SK-N-SH (cell line): ENCODE measurements at regions not wholly inside any gene's neighbourhood (a gene's known extent, or its start where the extent isn't known, plus 50 kb on each side); places are given as distances from the start of the nearest gene placed in this dataset.

ENCODE experiments used
- CTCF ChIA-PET: fragments of 300-600, 350-600 bp; formaldehyde crosslinking; extraction: SDS; loops from one replicate; lab custom pipeline; 2021; lab: Yijun Ruan, JAX
- POLR2A ChIA-PET: fragments of 350-600 bp; sonication (Branson Sonifier 250); formaldehyde crosslinking; extraction: SDS; loops from one replicate; lab custom pipeline; 2020; ENCODE audit warnings: antibody characterized with exemption, inconsistent platforms; lab: Yijun Ruan, JAX
- DNase-seq: peaks from one replicate; pipeline ENCODE4 v3.0.0; 2012
- H2AFZ ChIP-seq: fragments of 200-600 bp; sonication (generic); 2 replicates; pipeline ENCODE4 v1.8.1; 2016; ENCODE audit warnings: antibody characterized with exemption, mild to moderate bottlenecking, low read depth
- H3F3A ChIP-seq: fragments of 200-600 bp; sonication (generic); replicated peaks from 2 replicates; pipeline ENCODE3; 2016; ENCODE audit warnings: antibody characterized with exemption, mild to moderate bottlenecking; ENCODE audit not compliant: insufficient read depth
- H3K27ac ChIP-seq, 2 experiments: fragments of 200-500 bp in 1 of 2; fragments of 200-600 bp in 1 of 2; sonication (Bioruptor generic) in 1 of 2; sonication (generic), shearing (Covaris generic) in 1 of 2; 2 replicates each; pipeline versions ENCODE4 v1.5.1 to v1.6.1; 2014 to 2016; ENCODE audit warnings: low read depth in 2 of 2, inconsistent platforms in 1 of 2, low read length in 1 of 2, mild to moderate bottlenecking in 1 of 2, mixed read lengths in 1 of 2
- H3K27me3 ChIP-seq: fragments of 200-600 bp; sonication (generic), shearing (Covaris generic); 2 replicates; pipeline ENCODE4 v1.6.1; 2016; ENCODE audit warnings: mixed run types; ENCODE audit not compliant: insufficient read depth
- H3K36me3 ChIP-seq, 2 experiments: fragments of 200-500 bp in 1 of 2; fragments of 200-600 bp in 1 of 2; sonication (Bioruptor generic) in 1 of 2; sonication (generic) in 1 of 2; replicated peaks in 1 of 2; 2 replicates each; pipeline versions ENCODE3 to v1.5.1; 2014 to 2016; ENCODE audit warnings: low read length in 1 of 2, mild to moderate bottlenecking in 1 of 2; ENCODE audit not compliant: insufficient read depth in 2 of 2, control insufficient read depth in 1 of 2
- H3K4me1 ChIP-seq, 2 experiments: fragments of 200-500 bp in 1 of 2; fragments of 200-600 bp in 1 of 2; sonication (Bioruptor generic) in 1 of 2; sonication (generic), shearing (Covaris generic) in 1 of 2; 2 replicates each; pipeline versions ENCODE4 v1.5.1 to v1.6.1; 2014 to 2016; ENCODE audit warnings: low read depth in 1 of 2, low read length in 1 of 2, mixed run types in 1 of 2; ENCODE audit not compliant: insufficient read depth in 2 of 2, control insufficient read depth in 1 of 2
- H3K4me2 ChIP-seq: fragments of 200-600 bp; sonication (generic), shearing (Covaris generic); 2 replicates; pipeline ENCODE4 v1.6.1; 2017; ENCODE audit warnings: mixed run types
- H3K4me3 ChIP-seq, 2 experiments: fragments of 200-500 bp in 1 of 2; fragments of 200-600 bp in 1 of 2; sonication (Bioruptor generic) in 1 of 2; sonication (generic), shearing (Covaris generic) in 1 of 2; 2 replicates each; pipeline versions ENCODE4 v1.5.1 to v1.8.1; 2014 to 2016; ENCODE audit warnings: low read depth in 2 of 2, inconsistent platforms in 1 of 2, low read length in 1 of 2, mild to moderate bottlenecking in 1 of 2, mixed read lengths in 1 of 2, moderate library complexity in 1 of 2
- H3K79me2 ChIP-seq: fragments of 200-600 bp; sonication (generic); 2 replicates; pipeline ENCODE4 v1.8.1; 2017; ENCODE audit warnings: mild to moderate bottlenecking; ENCODE audit not compliant: insufficient read depth
- H3K9ac ChIP-seq: fragments of 200-600 bp; sonication (generic); 2 replicates; pipeline ENCODE4 v1.6.1; 2017; ENCODE audit warnings: mixed run types
- H3K9me2 ChIP-seq: fragments of 200-600 bp; sonication (generic); 2 replicates; pipeline ENCODE4 v1.6.1; 2017; ENCODE audit warnings: mixed run types
- H3K9me3 ChIP-seq: fragments of 200-600 bp; sonication (generic); 2 replicates; pipeline ENCODE4 v1.6.1; 2017; ENCODE audit warnings: mixed run types, mild to moderate bottlenecking, moderate library complexity
- H4K20me1 ChIP-seq: fragments of 200-600 bp; sonication (generic); 2 replicates; pipeline ENCODE4 v1.6.1; 2017; ENCODE audit warnings: mild to moderate bottlenecking, mixed run types; ENCODE audit not compliant: insufficient read depth
- CHD2 ChIP-seq: fragments of 150-350 bp; IDR thresholded peaks from 2 replicates; pipeline ENCODE4 v1.6.1; 2018; ENCODE audit warnings: low read length; ENCODE audit not compliant: partially characterized antibody
- ELF1 ChIP-seq: IDR thresholded peaks from 2 replicates; pipeline ENCODE4 v1.4.0; 2012
- EZH2phosphoT487 ChIP-seq: fragments of 200-600 bp; sonication (generic); IDR thresholded peaks from 2 replicates; pipeline ENCODE4 v1.6.1; 2017; ENCODE audit warnings: low read depth, mixed run types, mild to moderate bottlenecking, antibody characterized with exemption, moderate library complexity, borderline replicate concordance
- FOXJ3 ChIP-seq: sonication (generic); formaldehyde crosslinking; IDR thresholded peaks from 2 replicates; pipeline ENCODE4 v1.5.1; 2020; ENCODE audit warnings: mild to moderate bottlenecking, missing genetic modification reagents
- IRF3 ChIP-seq: fragments of 150-350 bp; IDR thresholded peaks from 2 replicates; pipeline ENCODE4 v1.6.1; 2016; ENCODE audit warnings: mild to moderate bottlenecking, low read depth, low read length
- MAX ChIP-seq: IDR thresholded peaks from 2 replicates; pipeline ENCODE4 v1.4.0; 2012; ENCODE audit warnings: low read depth
- MEF2A ChIP-seq: IDR thresholded peaks from 2 replicates; pipeline ENCODE4 v1.4.0; 2012; ENCODE audit warnings: low read depth, borderline replicate concordance
- NFIC ChIP-seq: IDR thresholded peaks from 2 replicates; pipeline ENCODE4 v1.4.0; 2012; ENCODE audit warnings: borderline replicate concordance
- NRF1 ChIP-seq: IDR thresholded peaks from 2 replicates; pipeline ENCODE4 v1.6.1; 2012; ENCODE audit warnings: low read depth, mild to moderate bottlenecking, low read length
- POLR2AphosphoS5 ChIP-seq: IDR thresholded peaks from 2 replicates; pipeline ENCODE4 v1.6.1; 2012; ENCODE audit warnings: low read depth, low read length
- RAD21 ChIP-seq: IDR thresholded peaks from 2 replicates; pipeline ENCODE4 v1.6.1; 2012; ENCODE audit warnings: mild to moderate bottlenecking, low read length
- RCOR1 ChIP-seq: fragments of 150-350 bp; IDR thresholded peaks from 2 replicates; pipeline ENCODE4 v1.6.1; 2017; ENCODE audit warnings: antibody characterized with exemption, low read length
- SIN3A ChIP-seq: IDR thresholded peaks from 2 replicates; pipeline ENCODE4 v1.6.1; 2012; ENCODE audit warnings: low read depth, mild to moderate bottlenecking, low read length, moderate library complexity, borderline replicate concordance
- USF2 ChIP-seq: fragments of 150-350 bp; IDR thresholded peaks from 2 replicates; pipeline ENCODE4 v1.6.1; 2017; ENCODE audit warnings: antibody characterized with exemption, low read length, low read depth, borderline replicate concordance
- YY1 ChIP-seq: IDR thresholded peaks from 2 replicates; pipeline ENCODE4 v1.4.0; 2012; ENCODE audit warnings: low read depth, mild to moderate bottlenecking
- WGBS: methylation state at CpG from one replicate; pipeline ENCODE4 v1.1.6; 2017; ENCODE audit warnings: low lambda C conversion rate; 5-methylcytosine and 5-hydroxymethylcytosine counted together
- TF ChIP-seq, protein P1 (sequence below): fragments of 200-600 bp; sonication (generic); IDR thresholded peaks from 2 replicates; pipeline ENCODE4 v1.6.1; 2017; ENCODE audit warnings: antibody characterized with exemption, mild to moderate bottlenecking, moderate library complexity

GRCh38 chr20:58600756-58601155, 50.3 kb upstream of the STX16 start:
- H4K20me1 ChIP-seq, result no peaks in the 10 kb centered on the region
- H3F3A ChIP-seq, result no peaks in the 10 kb centered on the region
- no peaks in the 10 kb centered on the region for H3K9me2 ChIP-seq
- H3K79me2 ChIP-seq, result no peaks in the 10 kb centered on the region
- H3K4me2 ChIP-seq, result no peak overlapping the region
- ChIA-PET CTCF (interaction anchor here (1.2 kb wide), 1 partner anchor 18 kb away, joined by 4 read pairs; no protein-coding TSS in a partner anchor), POLR2A (no interaction called here)
- no peak for DNase-seq
- no peaks in the 10 kb centered on the region for H3K9me3 ChIP-seq
- H3K4me3 ChIP-seq, result no peak overlapping the region
- TF ChIP-seq USF2 (no peak), POLR2AphosphoS5 (no peak), ELF1 (no peak), NRF1 (no peak), YY1 (no peak), MEF2A (no peak), IRF3 (no peak), SIN3A (no peak), EZH2phosphoT487 (no peak)
- H3K36me3 ChIP-seq, result no peaks in the 10 kb centered on the region
- H3K4me1 ChIP-seq, result peaks cover 3 to 31% of the 10 kb centered on the region in 2 experiments; a peak in 1 of 4 replicates
- H3K27me3 ChIP-seq, result no peaks in the 10 kb centered on the region
- 93% methylated on average over 4 of the region's 4 CpGs for WGBS
- no peak overlapping the region for H2AFZ ChIP-seq
- no peak overlapping the region for H3K27ac ChIP-seq
- H3K9ac ChIP-seq, result no peak overlapping the region

DNA sequence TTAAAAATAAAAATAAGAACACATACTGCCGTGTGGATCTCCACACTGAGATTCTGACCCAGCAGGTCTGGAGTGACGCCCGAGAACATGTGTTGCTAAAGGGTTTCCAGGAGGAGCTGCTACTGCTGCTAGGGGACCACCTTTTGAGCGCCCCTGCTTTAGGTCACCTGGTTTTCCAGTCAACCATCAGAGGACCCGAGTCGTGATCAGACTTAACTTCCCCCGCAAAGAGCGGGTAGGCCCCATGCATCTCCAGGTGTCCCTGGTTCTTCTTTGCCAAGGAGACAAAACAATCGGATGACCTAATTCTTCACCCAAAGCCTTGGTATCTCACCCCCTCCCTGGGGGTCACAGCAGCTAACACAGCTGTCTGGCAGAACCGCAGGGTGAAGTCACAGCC, 51.1 kb upstream of the STX16 start:
- no peaks in the 10 kb centered on the region for H3K79me2 ChIP-seq
- H3K4me1 ChIP-seq, result peaks cover 3 to 23% of the 10 kb centered on the region in 2 experiments; a peak in 1 of 4 replicates
- H2AFZ ChIP-seq, result no peak overlapping the region
- no peaks in the 10 kb centered on the region for H3F3A ChIP-seq
- no peak overlapping the region for H3K4me2 ChIP-seq
- no peak overlapping the region for H3K4me3 ChIP-seq
- H3K9ac ChIP-seq, result no peak overlapping the region
- H3K9me2 ChIP-seq, result no peaks in the 10 kb centered on the region
- no peaks in the 10 kb centered on the region for H3K27me3 ChIP-seq
- H3K27ac ChIP-seq, result no peak overlapping the region
- DNase-seq, result no peak
- WGBS, result 94% methylated on average over 6 of the region's 10 CpGs
- ChIA-PET CTCF (interaction anchor here (0.6 kb wide), 3 partner anchors 97 to 855 kb away, joined by 3 read pairs; no protein-coding TSS in a partner anchor), POLR2A (no interaction called here)
- TF ChIP-seq RCOR1, result no peak
- no peak for TF ChIP-seq CHD2
- TF ChIP-seq, protein P1, sequence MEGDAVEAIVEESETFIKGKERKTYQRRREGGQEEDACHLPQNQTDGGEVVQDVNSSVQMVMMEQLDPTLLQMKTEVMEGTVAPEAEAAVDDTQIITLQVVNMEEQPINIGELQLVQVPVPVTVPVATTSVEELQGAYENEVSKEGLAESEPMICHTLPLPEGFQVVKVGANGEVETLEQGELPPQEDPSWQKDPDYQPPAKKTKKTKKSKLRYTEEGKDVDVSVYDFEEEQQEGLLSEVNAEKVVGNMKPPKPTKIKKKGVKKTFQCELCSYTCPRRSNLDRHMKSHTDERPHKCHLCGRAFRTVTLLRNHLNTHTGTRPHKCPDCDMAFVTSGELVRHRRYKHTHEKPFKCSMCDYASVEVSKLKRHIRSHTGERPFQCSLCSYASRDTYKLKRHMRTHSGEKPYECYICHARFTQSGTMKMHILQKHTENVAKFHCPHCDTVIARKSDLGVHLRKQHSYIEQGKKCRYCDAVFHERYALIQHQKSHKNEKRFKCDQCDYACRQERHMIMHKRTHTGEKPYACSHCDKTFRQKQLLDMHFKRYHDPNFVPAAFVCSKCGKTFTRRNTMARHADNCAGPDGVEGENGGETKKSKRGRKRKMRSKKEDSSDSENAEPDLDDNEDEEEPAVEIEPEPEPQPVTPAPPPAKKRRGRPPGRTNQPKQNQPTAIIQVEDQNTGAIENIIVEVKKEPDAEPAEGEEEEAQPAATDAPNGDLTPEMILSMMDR, result no peak
- TF ChIP-seq NFIC, result no peak
- no peak for TF ChIP-seq MAX
- TF ChIP-seq RAD21, result no peak
- no peak for TF ChIP-seq POLR2AphosphoS5
- no peak for TF ChIP-seq FOXJ3 (CRISPR knock-in tag)
- H4K20me1 ChIP-seq, result no peaks in the 10 kb centered on the region
- no peaks in the 10 kb centered on the region for H3K9me3 ChIP-seq
- no peaks in the 10 kb centered on the region for H3K36me3 ChIP-seq
